GDM1 (cell line): ENCODE measurements at regions not wholly inside any gene's neighbourhood (a gene's known extent, or its start where the extent isn't known, plus 50 kb on each side); places are given as distances from the start of the nearest gene placed in this dataset.
"Not testable (repeated sequence)": the region's sequence is repeated elsewhere in the genome, so short reads cannot be mapped to it uniquely, and the experiment has no call there.

Experiments
- DNase-seq: peaks from one replicate; lab custom pipeline; 2025; lab: John Stamatoyannopoulos, UW

DNA sequence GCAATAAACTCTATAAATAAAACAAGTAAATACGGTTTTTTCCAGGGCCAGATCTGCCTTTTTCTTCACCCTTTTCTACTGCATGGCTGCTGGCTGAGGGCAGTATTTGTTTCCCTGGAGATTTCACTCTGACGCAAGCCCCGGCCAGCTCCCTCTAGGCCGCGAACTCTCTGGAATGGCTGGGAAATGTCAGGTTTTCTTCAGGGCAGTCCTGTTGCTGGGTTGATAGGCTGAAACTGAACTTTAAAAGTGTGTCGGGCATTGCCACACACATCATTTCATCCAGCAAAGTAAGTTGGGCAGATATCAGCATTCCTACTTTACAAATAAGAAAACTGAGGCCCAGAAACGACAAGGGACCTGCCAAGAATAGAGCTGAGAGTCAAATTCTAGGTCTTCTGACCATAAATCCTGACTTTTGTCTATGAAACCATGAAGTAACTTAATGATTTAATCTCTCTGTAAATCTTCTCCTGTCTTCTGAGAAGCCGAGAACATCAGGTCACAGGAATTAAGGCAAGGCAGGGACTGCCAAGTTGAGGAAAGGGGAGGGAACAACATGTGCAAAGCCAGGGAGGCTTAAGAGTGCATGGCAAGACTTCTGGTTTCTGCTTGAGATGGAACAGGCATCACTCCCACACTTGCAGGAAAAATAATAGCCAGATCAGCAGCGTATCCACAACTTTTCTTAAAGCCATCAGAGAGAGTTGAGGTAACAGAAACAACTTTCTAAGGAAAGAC, 205.0 kb upstream of the CCDC196 start:
- DNase-seq, result no peak

GRCh38 chr14:66284346-66284745, 201.8 kb upstream of the CCDC196 start:
- DNase-seq, result no peak

GRCh38 chr14:66288511-66288910, 197.7 kb upstream of the CCDC196 start:
- no peak for DNase-seq

DNA sequence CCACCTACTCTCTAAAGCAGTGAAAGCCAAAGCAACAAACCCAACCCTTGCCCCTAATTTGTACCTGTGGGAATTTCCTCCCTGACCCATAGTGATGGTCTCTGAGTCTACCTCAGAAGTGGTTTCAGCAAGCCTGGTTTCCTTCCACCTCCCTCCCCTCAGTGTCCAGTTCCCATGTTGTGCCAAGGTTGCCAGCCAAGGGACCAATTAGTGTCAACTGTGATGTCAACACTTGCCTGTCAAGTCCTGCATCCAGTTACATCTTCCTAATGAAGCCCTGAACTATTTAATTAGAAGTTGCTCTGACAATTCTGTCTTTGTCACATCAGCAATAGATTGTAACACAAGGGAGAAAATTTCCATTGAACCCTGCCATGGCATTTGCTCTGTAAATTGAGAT, 194.4 kb upstream of the CCDC196 start:
- no peak for DNase-seq

DNA sequence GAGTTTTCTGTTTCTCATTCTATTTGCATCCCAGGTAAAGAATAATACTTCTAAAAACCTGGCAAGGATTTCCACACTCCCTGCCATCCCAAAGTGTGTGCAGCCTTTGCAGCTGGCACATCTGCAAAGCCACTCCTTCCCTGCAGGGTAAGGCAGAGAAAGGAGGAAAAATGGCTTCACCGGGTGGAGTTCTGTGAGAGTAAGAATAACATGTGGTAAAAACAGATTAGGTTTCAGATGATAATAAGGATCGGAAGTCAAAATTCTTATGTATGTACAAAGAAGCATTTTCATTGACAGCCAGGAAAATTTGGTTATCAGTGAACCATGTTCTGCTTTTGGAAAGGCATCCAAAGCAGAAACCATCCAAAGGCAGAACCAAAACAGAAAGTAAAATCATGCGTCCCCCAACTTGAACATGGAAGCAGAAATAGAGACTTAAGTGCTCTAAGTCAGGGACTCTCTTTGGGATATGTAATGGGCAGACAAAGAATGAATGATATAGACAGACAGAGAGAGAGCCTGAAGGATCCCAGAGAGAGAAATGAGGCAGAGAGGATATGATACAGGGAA, 192.6 kb upstream of the CCDC196 start:
- no peak for DNase-seq

DNA sequence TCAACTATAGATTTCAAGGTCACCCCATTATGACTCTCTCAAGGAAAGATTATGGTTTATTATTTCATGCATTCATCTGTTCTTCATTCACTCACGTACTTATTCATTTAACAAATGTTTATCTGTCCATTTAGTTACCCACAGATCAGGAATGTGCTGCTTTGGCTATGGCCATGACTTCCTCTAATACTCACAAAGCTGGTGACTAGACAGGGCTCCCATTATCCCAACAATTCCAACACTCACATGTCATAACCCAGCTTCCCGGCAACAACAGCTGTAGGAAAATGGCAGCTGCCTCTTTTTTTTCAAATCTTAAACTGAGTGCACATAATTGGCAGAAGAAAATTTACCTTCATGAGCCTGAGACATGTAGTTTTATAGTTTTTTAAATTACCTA, 190.8 kb upstream of the CCDC196 start:
- DNase-seq, result no peak

DNA sequence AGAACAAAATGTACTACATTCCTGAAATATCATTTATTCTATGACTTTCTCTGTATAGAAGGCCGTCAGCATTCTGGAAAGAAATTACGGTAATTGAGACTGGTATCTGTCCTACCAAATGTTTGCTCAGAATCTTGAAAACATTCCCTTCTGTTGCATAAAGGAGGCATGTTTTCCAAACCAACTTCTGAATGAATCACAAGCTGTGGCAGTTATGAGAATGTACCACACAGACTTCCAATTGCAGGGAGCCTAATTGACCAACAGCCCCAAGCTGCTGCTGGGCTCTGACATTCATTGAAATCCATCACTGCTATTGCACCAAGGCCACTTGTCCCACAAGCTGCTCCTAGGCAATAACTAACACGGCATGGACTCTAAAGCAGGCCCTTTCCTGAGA, 185.3 kb upstream of the CCDC196 start:
- DNase-seq, result no peak

- no peak for DNase-seq
These were observed 180.1 kb upstream of the CCDC196 start for GRCh38 chr14:66306101-66306500.

DNA sequence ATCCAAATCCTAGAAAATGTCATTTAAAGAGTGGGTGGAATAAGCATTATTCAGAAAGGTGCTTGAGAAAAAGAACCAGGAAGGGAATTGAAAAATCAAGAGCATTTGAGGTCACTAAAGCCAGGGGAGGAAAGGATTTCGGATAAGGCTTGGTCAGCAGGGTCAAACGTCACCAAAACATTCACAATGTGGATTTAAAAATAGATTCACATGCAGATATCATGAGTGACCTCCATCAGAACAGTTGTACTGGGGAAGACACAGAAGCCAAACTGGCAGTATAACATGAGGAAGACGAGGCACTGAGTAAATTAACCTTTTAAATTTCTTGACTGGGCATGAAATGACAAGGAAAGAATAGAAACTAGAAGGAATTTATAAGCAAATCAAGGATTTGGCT, 175.1 kb upstream of the CCDC196 start:
- no peak for DNase-seq

- DNase-seq, result no peak
These were observed 174.2 kb upstream of the CCDC196 start for GRCh38 chr14:66311990-66312389.

GRCh38 chr14:66312451-66312850, 173.7 kb upstream of the CCDC196 start:
- DNase-seq, result no peak

GRCh38 chr14:66315098-66315497, 171.1 kb upstream of the CCDC196 start:
- DNase-seq, result no peak

DNA sequence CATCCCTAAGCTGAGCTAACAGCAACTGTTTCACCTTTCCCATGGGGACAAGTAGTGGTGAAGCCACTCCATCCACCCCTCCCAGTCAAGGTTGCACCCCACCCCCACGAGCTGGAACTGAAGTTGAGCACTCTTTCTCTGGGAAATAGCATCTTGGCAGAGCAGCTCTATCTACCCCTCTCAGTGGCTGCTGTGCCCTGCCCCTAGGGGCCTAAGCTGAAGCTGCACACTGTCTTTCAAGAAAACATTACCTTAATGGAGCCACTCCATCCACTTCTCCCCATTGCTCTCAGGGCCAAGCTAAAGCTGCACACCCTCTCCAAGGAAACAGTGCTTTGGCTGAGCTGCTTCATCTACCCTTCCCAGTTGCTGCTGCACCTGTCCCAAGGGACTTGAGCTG, 170.6 kb upstream of the CCDC196 start:
- DNase-seq, result no peak

- DNase-seq, result no peak
These were observed 163.6 kb upstream of the CCDC196 start for GRCh38 chr14:66322564-66322963.

DNA sequence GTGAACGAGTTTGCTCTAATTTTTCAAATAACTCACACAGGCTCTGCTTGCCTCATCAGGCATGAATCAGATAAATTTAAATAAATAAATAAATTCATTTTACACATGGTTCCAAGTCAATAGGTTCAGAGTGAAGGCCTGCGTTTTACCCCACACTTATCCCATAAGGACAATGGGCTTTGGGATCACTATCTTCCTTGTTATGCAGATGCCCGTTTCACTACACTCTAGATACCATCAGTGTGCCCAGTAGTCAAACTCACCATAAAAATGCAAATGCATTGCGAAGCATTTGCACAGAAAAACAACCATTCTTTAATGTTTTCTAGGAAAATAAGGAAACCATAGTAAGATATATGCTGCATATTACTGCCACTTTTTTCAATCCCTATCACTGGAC, 155.9 kb upstream of the CCDC196 start:
- no peak for DNase-seq

DNA sequence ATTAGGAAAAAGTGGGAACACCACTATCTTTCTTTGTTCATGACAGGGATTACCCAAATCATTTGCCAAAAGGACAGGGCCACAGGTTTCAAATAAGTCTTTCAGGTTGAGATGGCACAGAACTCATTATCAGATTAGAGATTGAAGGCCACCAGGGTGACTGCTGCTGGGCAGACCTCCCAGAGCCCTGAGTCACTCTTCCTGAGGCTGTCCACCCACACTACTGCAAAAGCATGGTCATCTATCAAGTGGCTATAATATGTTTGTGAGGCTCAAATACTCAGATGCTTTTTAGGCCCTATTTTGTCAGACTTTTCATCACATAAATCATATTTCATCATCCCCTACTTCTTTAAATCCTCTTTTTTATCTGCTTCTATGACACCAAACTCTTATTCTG, 155.3 kb upstream of the CCDC196 start:
- no peak for DNase-seq

DNA sequence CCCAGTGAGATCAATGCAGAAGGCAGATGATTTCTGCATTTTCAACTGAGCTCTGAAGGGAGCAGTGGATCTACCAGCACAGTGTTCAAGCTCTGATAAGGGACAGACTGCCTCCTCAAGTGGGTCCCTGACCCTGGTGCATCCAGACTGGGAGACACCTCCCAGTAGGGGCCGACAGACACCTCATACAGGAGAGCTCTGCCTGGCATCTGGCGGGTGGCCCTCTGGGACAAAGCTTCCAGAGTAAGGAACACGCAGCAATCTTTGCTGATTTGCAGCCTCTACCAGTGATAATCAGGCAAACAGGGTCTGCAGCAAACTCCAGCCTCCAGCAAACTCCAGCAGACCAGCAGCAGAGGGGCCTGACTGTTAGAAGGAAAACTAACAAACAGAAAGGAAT, 152.9 kb upstream of the CCDC196 start:
- not testable (repeated sequence) for DNase-seq

DNA sequence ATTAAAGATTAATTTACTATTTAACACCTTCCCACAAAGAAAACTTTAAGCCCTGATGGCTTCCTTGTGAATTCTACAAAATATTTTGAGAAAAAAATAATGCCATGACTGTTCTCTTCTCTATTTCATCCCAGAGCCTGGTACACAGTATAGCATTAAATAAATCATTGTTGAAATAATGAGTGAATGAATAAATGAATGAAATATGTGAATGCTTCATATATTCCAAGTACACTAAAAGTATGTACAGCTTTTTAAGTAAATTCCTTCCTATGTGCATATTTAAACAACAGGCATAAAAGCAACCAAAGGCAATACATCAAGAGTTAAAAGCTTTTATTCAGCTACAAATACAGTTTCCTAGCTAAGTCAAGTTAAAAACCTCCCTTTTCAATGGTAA, 144.9 kb upstream of the CCDC196 start:
- DNase-seq, result no peak

- no peak for DNase-seq
These were observed 140.2 kb upstream of the CCDC196 start for GRCh38 chr14:66345986-66346385.

DNA sequence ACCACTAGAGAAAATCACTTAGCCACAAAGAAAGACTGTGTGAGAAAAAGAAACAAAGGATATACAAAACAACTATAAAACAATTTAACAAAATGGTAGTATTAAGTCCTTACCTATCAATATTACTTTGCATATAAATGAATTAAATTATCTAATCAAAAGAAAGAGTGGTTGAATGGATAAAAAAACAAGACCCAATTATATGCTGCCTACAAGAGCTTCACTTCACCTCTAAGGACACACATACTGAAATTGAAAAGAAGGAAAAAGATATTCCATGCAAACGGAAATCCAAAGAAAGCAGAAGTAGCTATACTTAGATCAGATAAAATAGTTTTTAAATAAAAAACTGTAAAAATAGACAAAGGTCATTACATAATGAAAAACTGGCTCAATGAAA, 134.9 kb upstream of the CCDC196 start:
- no peak for DNase-seq

- no peak for DNase-seq
These were observed 126.7 kb upstream of the CCDC196 start for GRCh38 chr14:66359500-66359899.

DNA sequence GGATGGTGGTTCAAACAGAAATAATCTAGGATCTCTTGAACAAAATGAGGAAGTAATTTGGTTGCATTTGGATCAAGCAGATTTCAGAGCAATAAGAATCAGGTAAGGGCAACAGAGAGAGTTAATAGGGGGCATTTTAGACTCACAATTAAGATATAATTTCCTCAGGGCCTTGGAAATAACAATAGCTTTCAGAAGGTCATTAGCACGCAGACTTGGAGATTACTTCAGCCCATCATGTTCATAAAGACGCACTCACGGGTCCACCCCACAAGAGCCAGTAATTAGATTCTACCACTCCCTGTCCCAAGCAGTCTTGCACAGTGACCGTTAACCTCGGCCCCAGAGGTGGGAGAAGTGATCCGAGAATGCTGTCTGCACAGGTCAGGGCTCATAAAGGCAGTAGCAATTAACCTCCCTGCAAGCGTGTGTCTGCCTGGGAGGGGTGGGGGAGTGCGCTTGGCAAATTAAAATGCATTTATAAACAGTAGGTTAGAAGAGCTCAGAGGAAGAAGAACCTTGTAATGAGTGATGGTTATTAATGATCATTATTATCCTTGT, 125.7 kb upstream of the CCDC196 start:
- no peak for DNase-seq

DNA sequence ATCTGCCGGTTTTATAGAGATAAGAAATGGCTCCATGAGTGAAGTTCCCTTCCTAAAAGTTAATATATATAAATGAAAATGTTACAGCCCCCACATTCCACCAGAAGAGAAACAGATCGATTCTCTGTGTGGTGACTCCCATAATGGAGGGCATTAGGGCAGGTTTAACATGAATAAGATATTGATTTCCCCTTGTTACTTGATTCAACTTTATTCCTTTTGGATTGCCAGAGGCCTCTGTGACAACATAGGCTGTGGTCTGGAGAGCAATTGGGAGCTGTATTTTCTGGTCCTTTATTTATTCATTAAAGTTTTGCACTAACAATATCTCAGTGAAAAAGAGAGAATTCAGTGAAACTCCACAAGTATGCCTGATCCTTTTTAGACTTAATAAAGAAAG, 125.2 kb upstream of the CCDC196 start:
- no peak for DNase-seq

GRCh38 chr14:66365388-66365787, 120.8 kb upstream of the CCDC196 start:
- DNase-seq, result no peak
